ENCODE measurements at regions not wholly inside any gene's neighbourhood (a gene's known extent, or its start where the extent isn't known, plus 50 kb on each side); places are given as distances from the start of the nearest gene placed in this dataset.

DNA sequence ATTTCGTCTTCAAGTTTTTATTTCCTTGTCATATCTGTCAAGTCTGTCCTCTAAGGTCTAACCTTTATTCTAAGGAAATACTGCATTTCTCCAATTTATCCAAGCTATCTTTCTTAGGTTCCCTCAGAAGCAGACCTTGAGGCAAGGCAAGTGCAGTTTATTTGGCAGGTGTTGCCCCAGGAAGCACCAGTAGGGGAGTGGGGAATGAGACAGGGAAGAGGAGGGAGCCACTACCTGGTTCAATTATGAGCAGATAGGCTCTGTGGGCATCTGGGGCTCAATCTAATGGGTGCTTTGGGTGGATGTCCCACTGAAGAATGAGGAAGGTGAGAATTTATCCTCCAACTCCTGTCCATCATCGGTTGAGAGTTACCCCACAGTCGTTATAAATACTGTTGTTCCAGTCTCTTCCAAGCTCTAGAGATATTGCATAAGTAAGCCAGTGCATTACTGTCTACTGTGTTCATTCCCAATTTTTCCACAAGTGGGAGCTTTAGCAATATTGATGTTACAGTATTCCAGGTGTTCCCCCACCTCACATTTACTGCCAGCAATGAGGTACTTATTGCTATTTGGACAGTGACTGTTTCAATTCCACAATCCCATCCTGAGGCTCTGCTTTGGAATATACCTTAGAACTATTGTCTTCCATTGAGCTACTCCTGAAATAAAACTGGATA is 154.9 kb upstream of the CEP126 start:
- TF ChIP-seq, protein P1, sequence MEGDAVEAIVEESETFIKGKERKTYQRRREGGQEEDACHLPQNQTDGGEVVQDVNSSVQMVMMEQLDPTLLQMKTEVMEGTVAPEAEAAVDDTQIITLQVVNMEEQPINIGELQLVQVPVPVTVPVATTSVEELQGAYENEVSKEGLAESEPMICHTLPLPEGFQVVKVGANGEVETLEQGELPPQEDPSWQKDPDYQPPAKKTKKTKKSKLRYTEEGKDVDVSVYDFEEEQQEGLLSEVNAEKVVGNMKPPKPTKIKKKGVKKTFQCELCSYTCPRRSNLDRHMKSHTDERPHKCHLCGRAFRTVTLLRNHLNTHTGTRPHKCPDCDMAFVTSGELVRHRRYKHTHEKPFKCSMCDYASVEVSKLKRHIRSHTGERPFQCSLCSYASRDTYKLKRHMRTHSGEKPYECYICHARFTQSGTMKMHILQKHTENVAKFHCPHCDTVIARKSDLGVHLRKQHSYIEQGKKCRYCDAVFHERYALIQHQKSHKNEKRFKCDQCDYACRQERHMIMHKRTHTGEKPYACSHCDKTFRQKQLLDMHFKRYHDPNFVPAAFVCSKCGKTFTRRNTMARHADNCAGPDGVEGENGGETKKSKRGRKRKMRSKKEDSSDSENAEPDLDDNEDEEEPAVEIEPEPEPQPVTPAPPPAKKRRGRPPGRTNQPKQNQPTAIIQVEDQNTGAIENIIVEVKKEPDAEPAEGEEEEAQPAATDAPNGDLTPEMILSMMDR (conservative IDR thresholded peaks at IDR 0.05; ENCODE audit: low read depth in 2 of 2), result 0 out of 4 replicates have a peak, but pooled peaks of 1 of the 2 experiments have one; percentile 3
- TF ChIP-seq ZNF114 (CRISPR knock-in tag; IDR thresholded peaks at IDR 0.05) (no peak), POLR2AphosphoS5 (IDR thresholded peaks at IDR 0.05; ENCODE audit: low read depth) (no peak), EZH2phosphoT487 (IDR thresholded peaks at IDR 0.05; ENCODE audit: unreplicated experiment) (no peak)
